ENCODE measurements at regions not wholly inside any gene's neighbourhood (a gene's known extent, or its start where the extent isn't known, plus 50 kb on each side); places are given as distances from the start of the nearest gene placed in this dataset.
A peak's percentile ranks its signal among the peaks of the same experiment; 100 is the strongest.
"Not testable (repeated sequence)": the region's sequence is repeated elsewhere in the genome, so short reads cannot be mapped to it uniquely, and the experiment has no call there.

GRCh38 chr20:19897891-19898290, 119.3 kb upstream of the NAA20 start:
- DNase-seq (ENCODE audit: low spot score): no peak

DNA sequence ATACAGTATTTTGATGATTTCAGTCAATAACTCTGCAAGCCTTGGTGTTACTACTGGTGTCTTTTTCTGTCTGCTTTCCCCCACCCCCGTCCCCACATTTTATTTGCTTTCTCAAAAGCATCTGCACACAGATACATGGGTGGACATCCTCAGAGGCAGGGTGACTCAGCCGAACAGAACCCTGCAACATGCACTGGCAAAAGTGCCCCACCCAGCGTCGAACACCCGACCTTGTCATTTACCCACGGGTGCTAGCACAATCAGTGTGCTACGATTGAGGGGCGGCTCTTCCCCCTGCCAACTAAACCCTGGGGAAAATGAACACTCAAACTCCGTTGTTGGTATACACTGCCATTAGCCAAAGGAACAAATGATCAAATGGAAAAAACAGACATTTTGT, 115.9 kb upstream of the NAA20 start:
- no peak for DNase-seq (ENCODE audit: low spot score)

DNA sequence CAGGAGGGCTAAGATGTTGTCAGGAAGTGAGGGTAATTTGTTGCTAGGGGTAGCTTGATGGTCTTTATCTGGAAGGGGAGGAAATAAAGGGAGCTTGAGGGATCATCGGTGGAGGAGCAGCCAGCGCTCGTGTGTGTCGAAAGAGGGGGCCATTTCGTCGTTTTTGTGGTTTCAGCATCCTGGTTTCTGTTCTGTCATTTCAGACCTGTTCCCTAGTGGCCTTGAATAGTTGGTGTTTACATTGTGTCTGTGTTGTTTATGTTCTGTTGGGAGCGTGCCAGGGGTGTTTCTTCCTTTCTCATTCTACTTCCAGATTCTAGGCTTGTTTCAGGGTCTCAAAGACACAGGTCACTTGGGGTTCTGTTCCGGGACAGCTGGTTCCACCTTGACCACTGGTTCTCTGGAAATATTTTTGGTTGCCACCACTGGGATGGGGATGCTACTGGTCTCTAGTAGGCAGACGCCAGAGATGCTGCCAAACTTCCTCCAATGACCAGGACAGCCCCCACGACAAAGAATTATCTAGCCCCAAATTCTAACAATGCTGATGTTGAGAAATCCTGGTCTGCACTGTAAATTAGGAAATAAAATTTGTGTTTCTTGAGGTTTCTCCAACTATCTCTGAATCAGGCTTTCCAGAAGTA, 113.9 kb upstream of the NAA20 start:
- peak; percentile 47 for DNase-seq (ENCODE audit: low spot score)

DNA sequence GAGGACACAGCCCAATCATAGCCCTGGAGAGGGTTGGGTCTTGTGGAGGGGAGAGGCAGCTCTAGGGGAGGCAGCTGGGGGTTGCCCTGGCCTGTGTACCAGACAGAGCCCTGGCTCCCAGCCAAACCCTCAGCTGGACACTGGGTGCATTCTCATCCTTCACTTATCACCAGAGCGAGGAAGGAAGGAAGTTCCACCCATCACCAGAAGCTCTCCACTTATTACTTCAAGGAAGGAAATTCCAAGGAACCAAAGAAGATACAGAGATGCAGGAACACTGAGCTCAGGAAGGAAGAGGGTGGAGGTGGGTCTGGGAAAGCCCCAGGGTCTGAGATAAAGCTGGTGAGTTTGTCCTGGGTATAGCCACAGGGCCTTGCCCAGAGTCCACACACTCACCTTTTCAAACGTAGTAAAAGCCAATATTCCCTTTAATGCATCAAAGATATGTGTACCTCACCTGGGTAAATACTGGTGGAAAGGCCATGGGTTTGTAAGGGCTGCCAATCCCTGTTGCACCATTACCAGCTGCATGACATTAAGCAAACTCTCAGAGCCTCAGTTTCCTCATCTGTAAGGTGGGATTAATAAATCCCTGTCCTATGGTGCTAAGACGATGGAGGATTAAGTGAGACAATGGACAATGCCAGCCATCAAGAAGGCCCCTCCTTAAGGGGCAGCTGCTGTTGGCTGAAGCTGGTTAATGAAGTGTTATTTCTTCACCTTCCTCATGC, 109.7 kb upstream of the NAA20 start:
- DNase-seq (ENCODE audit: low spot score): no peak

DNA sequence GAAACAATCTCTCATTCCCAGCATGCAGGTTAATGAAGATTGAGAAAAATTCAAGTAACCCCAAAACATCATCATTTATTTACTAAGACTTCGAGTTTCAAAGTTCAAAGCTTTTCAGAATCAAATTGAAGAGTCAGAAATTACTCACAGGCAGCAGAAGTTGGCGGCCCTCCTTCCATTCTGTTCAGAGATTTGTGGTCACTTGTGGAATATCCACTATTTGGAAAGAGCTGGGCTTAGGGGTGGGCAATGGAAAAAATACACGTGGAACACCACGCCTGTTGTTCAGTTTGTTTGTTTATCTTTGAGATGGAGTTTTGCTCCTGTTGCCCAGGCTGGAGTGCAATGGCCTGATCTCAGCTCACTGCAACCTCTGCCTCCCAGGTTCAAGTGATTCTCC, 108.6 kb upstream of the NAA20 start:
- DNase-seq (ENCODE audit: low spot score): no peak

DNA sequence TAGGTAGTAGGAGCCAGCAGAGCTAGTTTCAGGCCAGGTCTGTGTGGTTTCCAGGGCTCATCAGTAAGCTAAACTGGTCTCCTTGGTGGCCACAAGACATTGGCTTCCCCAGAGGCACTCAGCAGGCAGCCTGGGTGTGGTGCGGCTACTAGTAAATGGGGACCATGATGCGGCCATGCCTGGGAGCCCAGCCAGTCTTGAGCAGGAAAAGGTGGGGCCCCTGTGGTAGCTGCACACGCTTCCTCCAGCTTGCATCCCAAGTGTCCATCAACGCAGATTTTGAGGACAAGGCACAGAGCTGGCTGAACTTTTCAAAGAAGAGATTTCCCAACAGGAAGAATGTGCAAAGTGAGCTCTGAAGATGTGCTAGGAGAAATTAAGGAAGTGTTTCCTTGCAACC, 107.4 kb upstream of the NAA20 start:
- DNase-seq (ENCODE audit: low spot score): no peak

- no peak for DNase-seq (ENCODE audit: low spot score)
Observed at GRCh38 chr20:19911810-19912382, 105.3 kb upstream of the NAA20 start.

GRCh38 chr20:19913349-19913748, 103.8 kb upstream of the NAA20 start:
- no peak for DNase-seq (ENCODE audit: low spot score)

- peak; percentile 81 for DNase-seq (ENCODE audit: low spot score)
Observed at GRCh38 chr20:19913927-19914614, 103.1 kb upstream of the NAA20 start.

DNA sequence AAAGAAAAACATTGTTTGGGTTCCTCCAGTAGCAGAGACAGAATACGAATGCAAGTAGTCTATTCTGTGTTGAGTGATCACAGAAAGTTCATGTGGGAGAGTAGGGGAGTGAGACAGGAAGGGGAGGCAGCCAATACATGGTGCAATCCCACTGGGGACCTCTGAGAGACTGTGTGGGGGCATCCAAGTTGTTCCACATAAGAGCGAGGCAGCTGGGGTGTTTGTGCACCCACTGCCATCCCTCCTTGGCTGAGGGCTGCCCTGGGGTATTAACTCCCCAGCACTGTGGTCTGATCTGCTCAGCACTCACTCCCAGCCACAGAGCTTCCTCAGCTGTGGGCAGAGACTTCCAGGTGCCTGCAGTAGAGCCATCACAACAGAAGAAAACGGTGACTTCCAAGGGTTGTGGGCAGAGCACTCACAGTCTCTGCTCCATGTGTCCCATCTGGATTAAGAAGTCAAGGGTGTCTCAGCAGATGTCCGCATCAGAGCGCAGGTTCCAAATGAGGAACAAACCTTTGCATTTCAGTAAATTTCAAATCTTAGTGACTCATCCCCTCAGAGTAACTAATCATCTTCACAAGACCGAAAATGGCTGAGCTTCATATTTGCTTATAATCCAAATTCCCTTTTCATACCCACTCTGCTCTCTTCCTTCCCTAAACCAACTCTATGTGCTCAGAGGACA, 101.9 kb upstream of the NAA20 start:
- DNase-seq (ENCODE audit: low spot score): no peak

DNA sequence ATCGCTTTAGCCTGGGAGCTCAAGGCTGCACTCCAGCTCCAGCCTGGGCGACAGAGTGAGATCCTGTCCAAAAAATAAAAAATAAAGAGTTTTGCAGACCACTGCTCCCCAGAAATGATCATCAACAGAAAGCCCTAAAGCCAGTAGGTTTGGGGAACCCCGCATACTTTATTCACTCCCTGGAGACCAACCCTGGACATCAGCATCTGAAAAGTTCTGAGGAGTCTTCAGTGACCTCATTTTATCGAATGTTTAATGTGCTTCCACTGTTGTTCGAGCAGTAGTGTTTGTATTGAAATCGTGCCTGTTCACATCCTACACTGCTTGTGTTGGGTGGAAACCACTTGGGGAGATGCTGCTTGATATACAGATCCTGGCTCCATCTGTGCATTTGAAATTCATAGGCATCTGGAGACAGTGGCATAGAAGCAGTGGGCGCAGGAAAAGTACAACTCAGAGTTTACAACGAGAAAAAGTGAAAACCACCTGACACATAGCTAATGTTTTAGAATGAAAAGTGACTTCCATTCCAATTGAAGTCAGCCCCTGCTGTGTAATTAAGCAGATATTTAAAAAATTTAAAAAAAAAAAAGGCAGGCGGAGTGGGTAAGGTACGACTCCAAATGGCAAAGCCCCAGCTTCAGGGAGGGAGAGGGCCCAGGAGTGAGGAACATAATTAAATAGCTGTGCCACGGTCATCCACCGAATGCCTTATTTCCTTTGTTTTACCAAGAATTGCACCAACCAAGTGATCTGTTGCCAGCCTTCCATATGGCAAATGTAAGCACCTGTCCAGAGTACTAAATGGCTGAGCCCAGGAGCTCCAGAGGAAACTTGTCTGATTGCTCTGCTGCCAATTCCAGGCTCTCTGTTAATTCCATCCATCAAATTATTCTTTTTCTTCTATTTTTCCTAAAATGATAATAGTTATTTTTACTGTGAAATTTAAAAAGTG, 100.4 kb upstream of the NAA20 start:
- DNase-seq (ENCODE audit: low spot score): no peak

GRCh38 chr20:19918965-19919329, 98.2 kb upstream of the NAA20 start:
- DNase-seq (ENCODE audit: low spot score): peak; percentile 61

- DNase-seq (ENCODE audit: low spot score): no peak
Observed at GRCh38 chr20:19920381-19921138, 96.6 kb upstream of the NAA20 start.

GRCh38 chr20:19921284-19921793, 95.8 kb upstream of the NAA20 start:
- no peak for DNase-seq (ENCODE audit: low spot score)

DNA sequence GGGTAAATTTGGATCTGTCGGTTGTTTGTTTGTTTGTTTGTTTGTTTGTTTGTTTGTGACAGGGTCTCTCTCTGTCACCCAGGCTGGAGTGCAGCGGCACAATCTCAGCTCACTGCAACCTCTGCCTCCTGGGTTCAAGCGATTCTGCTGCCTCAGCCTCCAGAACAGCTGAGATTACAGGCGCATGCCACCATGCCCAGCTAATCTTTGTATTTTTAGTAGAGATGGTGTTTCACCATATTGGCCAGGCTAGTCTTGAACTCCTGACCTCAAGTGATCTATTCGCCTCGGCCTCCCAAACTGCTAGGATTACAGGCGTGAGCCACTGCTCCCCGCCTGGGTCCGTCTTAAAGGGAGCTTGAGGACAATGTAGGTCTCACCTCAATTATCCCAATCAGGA, 95.3 kb upstream of the NAA20 start:
- not testable (repeated sequence) for DNase-seq (ENCODE audit: low spot score)

GRCh38 chr20:19922716-19923115, 94.4 kb upstream of the NAA20 start:
- DNase-seq (ENCODE audit: low spot score): no peak

DNA sequence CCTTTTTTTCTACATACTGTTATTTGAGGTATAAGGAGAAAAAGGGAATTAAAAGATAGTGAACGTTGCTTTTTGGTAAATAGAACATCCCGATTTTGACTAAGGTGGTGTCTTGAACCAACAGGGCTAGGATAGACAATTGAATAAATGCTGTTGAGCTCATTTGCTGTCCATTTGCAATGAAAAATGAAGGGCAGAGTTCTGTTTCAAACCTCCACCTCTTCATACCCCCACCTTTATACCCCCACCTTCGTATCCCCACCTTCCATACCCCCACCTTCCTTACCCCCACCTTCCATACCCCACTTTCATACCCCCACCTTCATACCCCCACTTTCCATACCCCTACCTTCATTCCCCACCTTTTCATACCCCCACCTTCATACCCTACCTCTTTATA, 93.4 kb upstream of the NAA20 start:
- DNase-seq (ENCODE audit: low spot score): no peak

DNA sequence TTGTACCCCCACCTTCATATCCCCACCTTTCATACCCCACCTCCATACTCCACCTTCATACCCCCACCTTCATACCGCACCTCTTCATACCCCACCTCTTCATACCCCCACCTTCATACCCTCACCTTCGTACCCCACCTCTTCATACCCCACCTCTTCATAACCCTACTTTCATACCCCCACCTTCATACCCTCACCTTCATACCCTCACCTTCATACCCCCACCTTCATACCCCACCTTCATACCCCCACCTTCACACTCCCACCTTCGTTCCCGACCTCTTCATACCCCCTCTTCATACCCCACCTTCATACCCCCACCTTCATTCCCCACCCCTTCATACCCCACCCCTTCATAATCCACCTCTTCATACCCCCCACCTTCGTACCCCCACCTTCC, 92.9 kb upstream of the NAA20 start:
- no peak for DNase-seq (ENCODE audit: low spot score)

DNA sequence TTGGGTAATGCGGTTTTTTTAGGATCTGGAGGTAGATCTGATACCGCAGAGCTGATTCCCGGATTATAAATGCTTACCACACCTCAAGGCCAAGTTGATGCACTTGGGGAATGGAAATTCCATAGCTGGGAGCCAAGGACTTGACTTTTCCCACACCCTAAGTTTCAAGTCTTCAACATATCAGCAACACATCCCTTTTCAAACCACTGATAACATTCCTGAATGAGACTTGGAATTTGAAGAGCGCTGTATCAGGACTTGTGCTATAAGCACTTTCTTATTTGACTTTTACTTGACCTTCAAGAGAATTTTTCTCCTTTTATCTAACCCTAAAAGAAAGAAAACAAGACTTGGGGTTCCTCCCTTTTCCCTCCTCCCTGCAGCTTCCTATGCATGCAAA, 90.6 kb upstream of the NAA20 start:
- DNase-seq (ENCODE audit: low spot score): no peak

DNA sequence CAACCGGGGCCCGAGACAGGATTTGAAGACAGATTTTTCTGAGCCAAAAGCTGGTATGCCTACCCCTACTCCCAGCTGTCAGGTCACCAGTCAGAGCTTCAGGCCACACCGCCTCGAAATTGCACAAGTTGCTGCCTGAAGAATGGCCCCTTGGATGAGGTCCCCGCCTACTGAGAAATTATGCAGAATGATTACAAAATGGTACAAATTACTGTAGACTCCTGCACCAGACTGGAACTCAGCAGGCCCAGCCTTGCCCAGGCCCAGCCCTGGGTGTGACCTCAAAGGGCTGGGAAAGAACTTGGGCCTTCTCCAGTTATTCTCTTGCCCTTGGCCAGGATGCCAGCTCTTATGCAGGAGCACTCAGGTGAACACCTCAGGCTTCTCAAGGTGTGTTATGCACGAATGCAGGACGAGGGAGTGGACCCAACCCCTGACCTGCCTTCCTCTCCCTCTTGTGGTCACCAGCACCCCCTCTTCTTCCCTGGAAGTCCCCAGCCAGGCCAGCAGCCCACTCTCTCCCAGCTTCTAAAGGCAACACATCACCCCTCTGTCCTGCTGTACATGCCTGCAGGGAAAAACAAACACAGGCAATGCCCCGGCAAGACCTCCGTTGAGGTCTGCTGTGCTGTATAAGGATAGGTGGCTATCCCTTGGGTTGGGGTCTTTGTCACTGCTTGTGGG, 88.7 kb upstream of the NAA20 start:
- no peak for DNase-seq (ENCODE audit: low spot score)
